ENCODE measurements at regions not wholly inside any gene's neighbourhood (a gene's known extent, or its start where the extent isn't known, plus 50 kb on each side); places are given as distances from the start of the nearest gene placed in this dataset.
"Not testable (repeated sequence)": the region's sequence is repeated elsewhere in the genome, so short reads cannot be mapped to it uniquely, and the experiment has no call there.

GRCh38 chr4:72661830-72662229, 92.8 kb upstream of the ADAMTS3 start:
- Histone ChIP-seq H3K4me3 (ENCODE audit: low read length) (no peak overlapping the region), H3K9me2 (replicated peaks; ENCODE audit: insufficient read depth, low read length) (no peaks in the 10 kb centered on the region), H3K9me3 (ENCODE audit: low read length) (no peaks in the 10 kb centered on the region), H3K4me1 (ENCODE audit: low read length) (no peaks in the 10 kb centered on the region), H3K79me2 (ENCODE audit: low read length) (no peaks in the 10 kb centered on the region), H3K27ac (ENCODE audit: low read length) (no peak overlapping the region), H3K4me2 (ENCODE audit: low read depth, low read length, poor library complexity, severe bottlenecking) (no peak overlapping the region), H2AFZ (ENCODE audit: low read length) (no peak overlapping the region), H3K27me3 (ENCODE audit: low read length) (no peaks in the 10 kb centered on the region), H3K36me3 (ENCODE audit: insufficient read depth, low read length) (no peaks in the 10 kb centered on the region), H3K9ac (ENCODE audit: low read length) (no peak overlapping the region), H4K20me1 (ENCODE audit: insufficient read depth, low read depth, low read length) (no peaks in the 10 kb centered on the region)
- no peak for DNase-seq

- no peaks in the 10 kb centered on the region for H3K9me3 ChIP-seq (ENCODE audit: low read length)
- H3K9ac ChIP-seq (ENCODE audit: low read length): no peak overlapping the region
- H3K79me2 ChIP-seq (ENCODE audit: low read length): no peaks in the 10 kb centered on the region
- no peak overlapping the region for H2AFZ ChIP-seq (ENCODE audit: low read length)
- no peak overlapping the region for H3K4me2 ChIP-seq (ENCODE audit: low read depth, low read length, poor library complexity, severe bottlenecking)
- no peaks in the 10 kb centered on the region for H3K27me3 ChIP-seq (ENCODE audit: low read length)
- no peaks in the 10 kb centered on the region for H3K4me1 ChIP-seq (ENCODE audit: low read length)
- H4K20me1 ChIP-seq (ENCODE audit: insufficient read depth, low read depth, low read length): no peaks in the 10 kb centered on the region
- H3K9me2 ChIP-seq (replicated peaks; ENCODE audit: insufficient read depth, low read length): no peaks in the 10 kb centered on the region
- H3K27ac ChIP-seq (ENCODE audit: low read length): no peak overlapping the region
- no peak for DNase-seq
- no peaks in the 10 kb centered on the region for H3K36me3 ChIP-seq (ENCODE audit: insufficient read depth, low read length)
- no peak overlapping the region for H3K4me3 ChIP-seq (ENCODE audit: low read length)
Measured at GRCh38 chr4:72641611-72642010, 72.6 kb upstream of the ADAMTS3 start.

GRCh38 chr4:72636866-72637265, 67.8 kb upstream of the ADAMTS3 start:
- not testable (repeated sequence) for DNase-seq; H3K9me3 ChIP-seq (ENCODE audit: low read length); H3K27me3 ChIP-seq (ENCODE audit: low read length); H3K4me1 ChIP-seq (ENCODE audit: low read length); H3K9ac ChIP-seq (ENCODE audit: low read length); H3K79me2 ChIP-seq (ENCODE audit: low read length); H3K27ac ChIP-seq (ENCODE audit: low read length); H3K36me3 ChIP-seq (ENCODE audit: insufficient read depth, low read length); H3K9me2 ChIP-seq (replicated peaks; ENCODE audit: insufficient read depth, low read length); H4K20me1 ChIP-seq (ENCODE audit: insufficient read depth, low read depth, low read length); H2AFZ ChIP-seq (ENCODE audit: low read length); H3K4me3 ChIP-seq (ENCODE audit: low read length); H3K4me2 ChIP-seq (ENCODE audit: low read depth, low read length, poor library complexity, severe bottlenecking)

GRCh38 chr4:72635931-72636330, 66.9 kb upstream of the ADAMTS3 start:
- DNase-seq; H3K27me3 ChIP-seq (ENCODE audit: low read length); H3K4me2 ChIP-seq (ENCODE audit: low read depth, low read length, poor library complexity, severe bottlenecking): not testable (repeated sequence)

GRCh38 chr4:72632253-72632652, 63.2 kb upstream of the ADAMTS3 start:
- DNase-seq; H3K9ac ChIP-seq (ENCODE audit: low read length); H3K9me3 ChIP-seq (ENCODE audit: low read length); H3K4me1 ChIP-seq (ENCODE audit: low read length); H2AFZ ChIP-seq (ENCODE audit: low read length); H3K9me2 ChIP-seq (replicated peaks; ENCODE audit: insufficient read depth, low read length); H3K27me3 ChIP-seq (ENCODE audit: low read length); H3K4me3 ChIP-seq (ENCODE audit: low read length); H3K4me2 ChIP-seq (ENCODE audit: low read depth, low read length, poor library complexity, severe bottlenecking); H3K79me2 ChIP-seq (ENCODE audit: low read length); H3K27ac ChIP-seq (ENCODE audit: low read length); H3K36me3 ChIP-seq (ENCODE audit: insufficient read depth, low read length); H4K20me1 ChIP-seq (ENCODE audit: insufficient read depth, low read depth, low read length): not testable (repeated sequence)

More at GRCh38 chr4:72635931-72636330, 66.9 kb upstream of the ADAMTS3 start:
- H3K9ac ChIP-seq (ENCODE audit: low read length); H3K4me1 ChIP-seq (ENCODE audit: low read length); H3K27ac ChIP-seq (ENCODE audit: low read length); H3K79me2 ChIP-seq (ENCODE audit: low read length); H3K4me3 ChIP-seq (ENCODE audit: low read length); H3K9me3 ChIP-seq (ENCODE audit: low read length); H3K36me3 ChIP-seq (ENCODE audit: insufficient read depth, low read length); H4K20me1 ChIP-seq (ENCODE audit: insufficient read depth, low read depth, low read length); H2AFZ ChIP-seq (ENCODE audit: low read length); H3K9me2 ChIP-seq (replicated peaks; ENCODE audit: insufficient read depth, low read length): not testable (repeated sequence)

- Histone ChIP-seq H3K4me1 (ENCODE audit: low read length) (no peaks in the 10 kb centered on the region), H3K9me2 (replicated peaks; ENCODE audit: insufficient read depth, low read length) (no peaks in the 10 kb centered on the region), H3K27ac (ENCODE audit: low read length) (no peak overlapping the region), H3K36me3 (ENCODE audit: insufficient read depth, low read length) (no peaks in the 10 kb centered on the region), H4K20me1 (ENCODE audit: insufficient read depth, low read depth, low read length) (no peaks in the 10 kb centered on the region), H3K4me3 (ENCODE audit: low read length) (no peak overlapping the region), H2AFZ (ENCODE audit: low read length) (no peak overlapping the region), H3K4me2 (ENCODE audit: low read depth, low read length, poor library complexity, severe bottlenecking) (no peak overlapping the region), H3K9me3 (ENCODE audit: low read length) (no peaks in the 10 kb centered on the region), H3K79me2 (ENCODE audit: low read length) (no peaks in the 10 kb centered on the region), H3K27me3 (ENCODE audit: low read length) (no peaks in the 10 kb centered on the region), H3K9ac (ENCODE audit: low read length) (no peak overlapping the region)
- DNase-seq: no peak
Measured at GRCh38 chr4:72631296-72631695, 62.3 kb upstream of the ADAMTS3 start.

GRCh38 chr4:72629540-72629939, 60.5 kb upstream of the ADAMTS3 start:
- H3K79me2 ChIP-seq (ENCODE audit: low read length): no peaks in the 10 kb centered on the region
- H3K4me2 ChIP-seq (ENCODE audit: low read depth, low read length, poor library complexity, severe bottlenecking): no peak overlapping the region

GRCh38 chr4:72627723-72628122, 58.7 kb upstream of the ADAMTS3 start:
- Histone ChIP-seq H2AFZ (ENCODE audit: low read length) (no peak overlapping the region), H3K4me2 (ENCODE audit: low read depth, low read length, poor library complexity, severe bottlenecking) (no peak overlapping the region), H3K9ac (ENCODE audit: low read length) (no peak overlapping the region), H3K27me3 (ENCODE audit: low read length) (no peaks in the 10 kb centered on the region), H3K27ac (ENCODE audit: low read length) (no peak overlapping the region), H4K20me1 (ENCODE audit: insufficient read depth, low read depth, low read length) (no peaks in the 10 kb centered on the region), H3K4me3 (ENCODE audit: low read length) (no peak overlapping the region), H3K4me1 (ENCODE audit: low read length) (no peaks in the 10 kb centered on the region), H3K9me2 (replicated peaks; ENCODE audit: insufficient read depth, low read length) (no peaks in the 10 kb centered on the region), H3K36me3 (ENCODE audit: insufficient read depth, low read length) (no peaks in the 10 kb centered on the region), H3K79me2 (ENCODE audit: low read length) (no peaks in the 10 kb centered on the region), H3K9me3 (ENCODE audit: low read length) (no peaks in the 10 kb centered on the region)
- no peak for DNase-seq

More at GRCh38 chr4:72629540-72629939, 60.5 kb upstream of the ADAMTS3 start:
- H3K4me3 ChIP-seq (ENCODE audit: low read length): no peak overlapping the region
- H3K9me2 ChIP-seq (replicated peaks; ENCODE audit: insufficient read depth, low read length): no peaks in the 10 kb centered on the region
- no peaks in the 10 kb centered on the region for H3K36me3 ChIP-seq (ENCODE audit: insufficient read depth, low read length)
- no peaks in the 10 kb centered on the region for H3K27me3 ChIP-seq (ENCODE audit: low read length)
- no peaks in the 10 kb centered on the region for H3K9me3 ChIP-seq (ENCODE audit: low read length)
- no peak overlapping the region for H2AFZ ChIP-seq (ENCODE audit: low read length)
- H4K20me1 ChIP-seq (ENCODE audit: insufficient read depth, low read depth, low read length): no peaks in the 10 kb centered on the region
- H3K27ac ChIP-seq (ENCODE audit: low read length): no peak overlapping the region
- no peak overlapping the region for H3K9ac ChIP-seq (ENCODE audit: low read length)
- DNase-seq: no peak
- H3K4me1 ChIP-seq (ENCODE audit: low read length): no peaks in the 10 kb centered on the region

Measured in Karpas-422 (cell line).